H1 (cell line): ENCODE measurements at regions not wholly inside any gene's neighbourhood (a gene's known extent, or its start where the extent isn't known, plus 50 kb on each side); places are given as distances from the start of the nearest gene placed in this dataset.

Experiments used
- CTCF ChIA-PET: fragments of 300-600 bp; sonication (Branson Sonifier 250); formaldehyde crosslinking; loops from one replicate; lab custom pipeline; 2021; ENCODE audit not compliant: partially characterized antibody; lab: Charles Lee
- POLR2A ChIA-PET: fragments of 300-600 bp; sonication (Branson Sonifier 250); formaldehyde crosslinking; loops from one replicate; lab custom pipeline; 2021; ENCODE audit warnings: inconsistent platforms; ENCODE audit not compliant: partially characterized antibody; lab: Charles Lee
- DNase-seq, 2 experiments: peaks; one replicate each; pipeline versions ENCODE4 v3.0.0 to v3.0.0-alpha.2; 2010 to 2022; ENCODE audit warnings: low spot score in 2 of 2, low read depth in 1 of 2, mixed read lengths in 1 of 2
- FAIRE-seq: peaks from 2 replicates; lab custom pipeline; 2011; peaks lifted over from hg19 to GRCh38; lab: Jason Lieb, UNC
- H2AFZ ChIP-seq: 2 replicates; pipeline ENCODE4 v1.8.1; 2012; ENCODE audit warnings: low read length, inconsistent platforms
- H2AK5ac ChIP-seq: 2 replicates; pipeline ENCODE4 v1.6.1; 2013; ENCODE audit warnings: low read depth, low read length
- H2BK120ac ChIP-seq: replicated peaks from 2 replicates; pipeline ENCODE3; 2013; ENCODE audit warnings: low read depth, low read length, inconsistent platforms
- H2BK12ac ChIP-seq: 2 replicates; pipeline ENCODE4 v1.6.1; 2013; ENCODE audit warnings: low read depth, low read length
- H2BK15ac ChIP-seq: 2 replicates; pipeline ENCODE4 v1.6.1; 2013; ENCODE audit warnings: low read length
- H2BK20ac ChIP-seq: 2 replicates; pipeline ENCODE4 v1.6.1; 2013; ENCODE audit warnings: low read length
- H2BK5ac ChIP-seq: 2 replicates; pipeline ENCODE4 v1.6.1; 2013; ENCODE audit warnings: low read depth, low read length
- H3K14ac ChIP-seq: 2 replicates; pipeline ENCODE4 v1.6.1; 2013; ENCODE audit warnings: inconsistent platforms; ENCODE audit not compliant: insufficient read length
- H3K18ac ChIP-seq: 2 replicates; pipeline ENCODE4 v1.6.1; 2013; ENCODE audit warnings: low read length; ENCODE audit errors: extremely low read depth
- H3K23ac ChIP-seq: 2 replicates; pipeline ENCODE4 v1.6.1; 2013; ENCODE audit warnings: inconsistent platforms; ENCODE audit not compliant: insufficient read length
- H3K23me2 ChIP-seq: 2 replicates; pipeline ENCODE4 v1.6.1; 2013; ENCODE audit warnings: low read depth, low read length
- H3K27ac ChIP-seq: 2 replicates; pipeline ENCODE4 v1.6.1; 2011; ENCODE audit warnings: low read depth, low read length, inconsistent platforms
- H3K27me3 ChIP-seq, 4 experiments: replicated peaks in 1 of 4; 1 replicate in 1 of 4; 2 replicates in 3 of 4; pipeline versions ENCODE4 v1.6.1 to v1.8.1; 2011 to 2013; ENCODE audit warnings: low read length in 3 of 4, mild to moderate bottlenecking in 3 of 4, inconsistent platforms in 2 of 4, mixed read lengths in 2 of 4, moderate library complexity in 1 of 4; ENCODE audit not compliant: control insufficient read depth in 3 of 4, insufficient read depth in 3 of 4; ENCODE audit errors: extremely low read depth in 1 of 4
- H3K36me3 ChIP-seq, 4 experiments: 2 replicates each; pipeline versions ENCODE4 v1.6.1 to v1.8.1; 2011 to 2013; ENCODE audit warnings: mild to moderate bottlenecking in 4 of 4, low read length in 3 of 4, moderate library complexity in 2 of 4, control low read depth in 1 of 4, inconsistent platforms in 1 of 4; ENCODE audit not compliant: insufficient read depth in 4 of 4, control insufficient read depth in 2 of 4
- H3K4ac ChIP-seq: replicated peaks from 2 replicates; pipeline ENCODE3; 2013; ENCODE audit warnings: low read length, low read depth, mixed read lengths, inconsistent platforms; ENCODE audit not compliant: insufficient read length
- H3K4me1 ChIP-seq, 4 experiments: replicated peaks in 1 of 4; 1 replicate in 1 of 4; 2 replicates in 3 of 4; pipeline versions ENCODE4 v1.6.1 to v1.8.1; 2011 to 2013; ENCODE audit warnings: low read length in 3 of 4, inconsistent platforms in 2 of 4, mixed read lengths in 1 of 4; ENCODE audit not compliant: insufficient read depth in 4 of 4, control insufficient read depth in 3 of 4
- H3K4me2 ChIP-seq, 2 experiments: 2 replicates each; pipeline versions ENCODE4 v1.6.1 to v1.8.1; 2011 to 2013; ENCODE audit warnings: low read depth in 2 of 2, low read length in 2 of 2, control low read depth in 1 of 2, inconsistent platforms in 1 of 2, mild to moderate bottlenecking in 1 of 2; ENCODE audit not compliant: insufficient read depth in 1 of 2
- H3K4me3 ChIP-seq, 4 experiments: fragments of 200-600, 300-600 bp in 1 of 4; sonication (generic), shearing (Covaris generic), sonication (Bioruptor Twin) in 1 of 4; 2 replicates each; pipeline versions ENCODE4 v1.5.1 to v1.8.1; 2011 to 2016; ENCODE audit warnings: low read length in 4 of 4, low read depth in 3 of 4, control low read depth in 2 of 4, inconsistent platforms in 2 of 4, mild to moderate bottlenecking in 2 of 4, mixed read lengths in 1 of 4, moderate library complexity in 1 of 4; ENCODE audit not compliant: insufficient read depth in 2 of 4; ENCODE audit errors: extremely low read depth in 1 of 4
- H3K56ac ChIP-seq: replicated peaks from 2 replicates; pipeline ENCODE3; 2013; ENCODE audit warnings: low read depth, mild to moderate bottlenecking, mixed read lengths, low read length, inconsistent platforms; ENCODE audit not compliant: insufficient read length
- H3K79me1 ChIP-seq: 2 replicates; pipeline ENCODE4 v1.6.1; 2013; ENCODE audit warnings: low read depth, low read length, control low read depth
- H3K79me2 ChIP-seq, 2 experiments: 2 replicates each; pipeline versions ENCODE4 v1.6.1 to v1.8.1; 2012 to 2013; ENCODE audit warnings: low read length in 2 of 2, mild to moderate bottlenecking in 2 of 2, inconsistent platforms in 1 of 2; ENCODE audit not compliant: insufficient read depth in 2 of 2, control insufficient read depth in 1 of 2
- H3K9ac ChIP-seq, 4 experiments: replicated peaks in 1 of 4; 1 replicate in 1 of 4; 2 replicates in 3 of 4; pipeline versions ENCODE4 v1.6.1 to v1.8.1; 2011 to 2013; ENCODE audit warnings: low read depth in 3 of 4, low read length in 3 of 4, control low read depth in 2 of 4, mild to moderate bottlenecking in 2 of 4, moderate library complexity in 2 of 4, inconsistent platforms in 1 of 4; ENCODE audit errors: extremely low read depth in 1 of 4
- H3K9me3 ChIP-seq, 2 experiments: 2 replicates each; pipeline versions ENCODE4 v1.6.1 to v1.8.1; 2012 to 2013; ENCODE audit warnings: mild to moderate bottlenecking in 2 of 2, moderate library complexity in 2 of 2, control low read depth in 1 of 2, inconsistent platforms in 1 of 2, low read depth in 1 of 2, low read length in 1 of 2, mixed read lengths in 1 of 2; ENCODE audit not compliant: insufficient read depth in 2 of 2
- H4K20me1 ChIP-seq, 2 experiments: replicated peaks in 1 of 2; 2 replicates each; pipeline versions ENCODE3 to v1.8.1; 2011 to 2013; ENCODE audit warnings: inconsistent platforms in 2 of 2, low read length in 2 of 2, mild to moderate bottlenecking in 1 of 2; ENCODE audit not compliant: insufficient read depth in 2 of 2, control insufficient read depth in 1 of 2
- H4K5ac ChIP-seq: 2 replicates; pipeline ENCODE4 v1.6.1; 2013; ENCODE audit warnings: low read length, low read depth, mixed read lengths, inconsistent platforms; ENCODE audit not compliant: insufficient read length
- H4K8ac ChIP-seq: 2 replicates; pipeline ENCODE4 v1.8.0; 2013; ENCODE audit warnings: mild to moderate bottlenecking, moderate library complexity, low read length, inconsistent platforms; ENCODE audit not compliant: insufficient read depth; ENCODE audit errors: extremely low read depth
- H4K91ac ChIP-seq: replicated peaks from 2 replicates; pipeline ENCODE3; 2013; ENCODE audit warnings: low read length, mixed read lengths, inconsistent platforms; ENCODE audit not compliant: insufficient read length
- CTCF ChIP-seq, 3 experiments: IDR thresholded peaks; 1 replicate in 2 of 3; 2 replicates in 1 of 3; pipeline versions ENCODE4 v1.5.1 to v1.6.1; 2011; ENCODE audit warnings: low read length in 3 of 3, mild to moderate bottlenecking in 3 of 3, inconsistent platforms in 2 of 3, low read depth in 1 of 3, moderate library complexity in 1 of 3; ENCODE audit not compliant: insufficient read depth in 1 of 3; ENCODE audit errors: control extremely low read depth in 1 of 3
- FOSL1 ChIP-seq: IDR thresholded peaks from 2 replicates; pipeline ENCODE4 v1.6.1; 2011; ENCODE audit warnings: mild to moderate bottlenecking, low read depth, low read length, moderate library complexity; ENCODE audit not compliant: insufficient read depth
- GTF2F1 ChIP-seq: IDR thresholded peaks from 2 replicates; pipeline ENCODE4 v1.6.1; 2012; ENCODE audit warnings: low read depth, low read length, improper control_type of control experiment, borderline replicate concordance
- JUN ChIP-seq: IDR thresholded peaks from 2 replicates; pipeline ENCODE4 v1.6.1; 2011; ENCODE audit warnings: low read depth, mild to moderate bottlenecking, improper control_type of control experiment, low read length
- KDM5A ChIP-seq: fragments of 200-600 bp; IDR thresholded peaks from 2 replicates; pipeline ENCODE4 v1.7.1; 2012; ENCODE audit warnings: mild to moderate bottlenecking, low read length, inconsistent platforms, mixed read lengths
- PHF8 ChIP-seq: fragments of 200-600 bp; sonication (generic); conservative IDR thresholded peaks from 2 replicates; pipeline ENCODE4 v1.7.1; 2012; ENCODE audit warnings: low read depth, mild to moderate bottlenecking, inconsistent platforms, low read length, moderate library complexity
- RAD21 ChIP-seq, 2 experiments: IDR thresholded peaks in 1 of 2; conservative IDR thresholded peaks in 1 of 2; 2 replicates each; pipeline ENCODE4 v1.6.1; 2011; ENCODE audit warnings: low read depth in 2 of 2, low read length in 2 of 2, improper control_type of control experiment in 1 of 2, inconsistent platforms in 1 of 2, mild to moderate bottlenecking in 1 of 2, moderate library complexity in 1 of 2
- RNF2 ChIP-seq: fragments of 200-900, 300-1000 bp; sonication (generic); IDR thresholded peaks from 2 replicates; pipeline ENCODE4 v1.7.1; 2016; ENCODE audit warnings: borderline replicate concordance, low read depth, mild to moderate bottlenecking, antibody characterized with exemption, low read length; ENCODE audit not compliant: poor library complexity, severe bottlenecking; ENCODE audit errors: missing control alignments
- SIRT6 ChIP-seq: IDR thresholded peaks from one replicate; pipeline ENCODE4 v1.7.1; 2012; ENCODE audit warnings: low read length, inconsistent platforms
- SP2 ChIP-seq: IDR thresholded peaks from 2 replicates; pipeline ENCODE4 v1.6.1; 2012; ENCODE audit warnings: mild to moderate bottlenecking, low read length, inconsistent platforms
- WGBS, 2 experiments: shearing (Covaris generic) in 1 of 2; methylation state at CpG; one replicate each; pipeline versions ENCODE4 v1.1.6 to v1.1.7; 2013 to 2015; ENCODE audit warnings: low lambda C conversion rate in 2 of 2, mixed read lengths in 2 of 2, inconsistent platforms in 1 of 2, low coverage in 1 of 2, missing lambda C conversion rate in 1 of 2; ENCODE audit not compliant: insufficient replicate concordance in 2 of 2, insufficient coverage in 1 of 2, insufficient read length in 1 of 2; ENCODE audit errors: extremely low coverage in 1 of 2, missing lambda C conversion rate in 1 of 2; 5-methylcytosine and 5-hydroxymethylcytosine counted together

- Histone ChIP-seq H2BK12ac (no peak overlapping the region), H3K4ac (no peak overlapping the region), H3K14ac (no peak overlapping the region), H3K9me3 (no peaks in the 10 kb centered on the region), H3K36me3 (no peaks in the 10 kb centered on the region; a peak in 2 of 8 replicates), H4K20me1 (no peaks in the 10 kb centered on the region), H2BK5ac (no peak overlapping the region), H3K56ac (no peak overlapping the region), H2BK15ac (no peak overlapping the region), H3K27me3 (no peaks in the 10 kb centered on the region), H3K4me2 (no peak overlapping the region), H3K18ac (no peak overlapping the region), H2BK20ac (no peak overlapping the region), H3K23ac (no peak overlapping the region), H3K4me3 (no peak overlapping the region), H4K5ac (no peak overlapping the region), H2BK120ac (no peak overlapping the region), H3K79me1 (no peaks in the 10 kb centered on the region), H3K4me1 (no peaks in the 10 kb centered on the region), H2AFZ (no peak overlapping the region), H3K79me2 (no peaks in the 10 kb centered on the region), H2AK5ac (no peak overlapping the region), H3K27ac (no peak overlapping the region), H4K91ac (no peak overlapping the region), H3K23me2 (no peaks in the 10 kb centered on the region), H4K8ac (no peak overlapping the region), H3K9ac (no peak overlapping the region)
- FAIRE-seq (no peak), DNase-seq (no peak)
- CTCF ChIA-PET, result no interaction called here
- POLR2A ChIA-PET, result no interaction called here
- 95% methylated on average over 5 of the region's 5 CpGs; no CpG with 5 or more reads in 1 of the 2 experiments for WGBS, 2 experiments
- TF ChIP-seq RNF2 (no peak), SIRT6 (no peak), SP2 (no peak), KDM5A (no peak), GTF2F1 (no peak), JUN (no peak), PHF8 (no peak), RAD21 (IDR thresholded peaks at IDR 0.05 in 1 of 2, conservative IDR thresholded peaks at IDR 0.05 in 1 of 2; ENCODE audit: low read depth in 2 of 2, low read length in 2 of 2) (no peak), CTCF (IDR thresholded peaks at IDR 0.05; ENCODE audit: control extremely low read depth in 1 of 3, insufficient read depth in 1 of 3, low read depth in 1 of 3, low read length in 3 of 3) (no peak), FOSL1 (no peak)
These were observed 349.1 kb upstream of the ACVR2A start for GRCh38 chr2:147495734-147496133.
